Neural progenitor cell (in vitro differentiated cells): ENCODE measurements at regions not wholly inside any gene's neighbourhood (a gene's known extent, or its start where the extent isn't known, plus 50 kb on each side); places are given as distances from the start of the nearest gene placed in this dataset.

Experiments used
- EZH2 ChIP-seq: fragments of 200-600 bp; sonication (generic); IDR thresholded peaks from 2 replicates; pipeline ENCODE4 v1.6.1; 2017; ENCODE audit warnings: antibody characterized with exemption, mild to moderate bottlenecking, moderate library complexity
- EZH2phosphoT487 ChIP-seq: fragments of 200-600 bp; sonication (generic); IDR thresholded peaks from 2 replicates; pipeline ENCODE4 v1.6.1; 2017; ENCODE audit warnings: antibody characterized with exemption
- TF ChIP-seq, protein P1 (sequence below): fragments of 200-600 bp; sonication (generic); IDR thresholded peaks from 2 replicates; pipeline ENCODE4 v1.5.1; 2017; ENCODE audit warnings: antibody characterized with exemption, mild to moderate bottlenecking

DNA sequence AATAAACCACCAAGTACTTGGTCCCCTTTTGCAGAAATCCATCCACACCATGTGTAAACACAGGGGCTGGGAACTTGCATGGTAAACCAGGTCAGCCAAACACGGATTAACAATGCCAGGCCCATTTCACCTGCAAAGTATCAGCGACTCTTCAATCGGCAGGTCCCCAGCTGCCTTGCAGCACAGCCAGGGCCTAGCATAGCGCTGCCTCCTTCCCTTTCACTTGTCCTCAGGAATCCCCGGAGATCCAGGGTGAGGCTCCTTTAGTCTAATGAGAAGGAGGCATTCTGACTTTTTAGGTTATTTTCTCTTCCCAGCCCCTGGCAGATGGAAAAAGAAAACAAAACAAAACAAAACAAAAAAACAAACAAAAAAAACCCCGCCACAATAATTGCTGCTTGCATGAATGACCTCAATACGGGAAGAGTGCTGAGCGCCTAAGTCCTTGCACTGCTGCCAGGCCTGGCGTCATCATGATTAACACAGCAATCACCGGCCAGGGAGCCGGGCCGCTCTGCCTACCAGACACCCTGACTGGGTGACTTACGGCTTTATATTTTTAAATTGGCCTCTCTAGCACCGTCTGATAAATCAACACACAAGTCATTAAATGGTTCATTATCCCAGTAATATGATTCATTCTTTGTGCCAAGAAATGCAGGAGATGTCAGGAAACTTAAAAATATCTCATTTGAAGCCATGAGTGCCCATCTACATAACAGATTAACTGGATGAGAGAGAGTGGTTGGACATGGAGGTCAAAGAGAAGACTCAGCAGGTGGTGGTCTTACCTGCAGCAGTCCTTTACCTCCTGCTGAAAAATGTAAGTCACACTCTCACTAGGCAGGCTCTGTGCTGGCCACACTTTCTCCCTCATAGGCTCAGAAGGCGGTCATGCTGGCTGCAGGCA, 692.7 kb downstream of the UQCRFS1 start:
- TF ChIP-seq, protein P1, sequence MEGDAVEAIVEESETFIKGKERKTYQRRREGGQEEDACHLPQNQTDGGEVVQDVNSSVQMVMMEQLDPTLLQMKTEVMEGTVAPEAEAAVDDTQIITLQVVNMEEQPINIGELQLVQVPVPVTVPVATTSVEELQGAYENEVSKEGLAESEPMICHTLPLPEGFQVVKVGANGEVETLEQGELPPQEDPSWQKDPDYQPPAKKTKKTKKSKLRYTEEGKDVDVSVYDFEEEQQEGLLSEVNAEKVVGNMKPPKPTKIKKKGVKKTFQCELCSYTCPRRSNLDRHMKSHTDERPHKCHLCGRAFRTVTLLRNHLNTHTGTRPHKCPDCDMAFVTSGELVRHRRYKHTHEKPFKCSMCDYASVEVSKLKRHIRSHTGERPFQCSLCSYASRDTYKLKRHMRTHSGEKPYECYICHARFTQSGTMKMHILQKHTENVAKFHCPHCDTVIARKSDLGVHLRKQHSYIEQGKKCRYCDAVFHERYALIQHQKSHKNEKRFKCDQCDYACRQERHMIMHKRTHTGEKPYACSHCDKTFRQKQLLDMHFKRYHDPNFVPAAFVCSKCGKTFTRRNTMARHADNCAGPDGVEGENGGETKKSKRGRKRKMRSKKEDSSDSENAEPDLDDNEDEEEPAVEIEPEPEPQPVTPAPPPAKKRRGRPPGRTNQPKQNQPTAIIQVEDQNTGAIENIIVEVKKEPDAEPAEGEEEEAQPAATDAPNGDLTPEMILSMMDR, result no peak
- TF ChIP-seq EZH2, result no peak
- TF ChIP-seq EZH2phosphoT487, result no peak
